ENCODE measurements at regions not wholly inside any gene's neighbourhood (a gene's known extent, or its start where the extent isn't known, plus 50 kb on each side); places are given as distances from the start of the nearest gene placed in this dataset.

GRCh38 chr1:209309198-209309597, 274.3 kb upstream of the CAMK1G start:
- DNase-seq = no peak

- no peak for DNase-seq
Observed at GRCh38 chr1:209311770-209312169, 271.7 kb upstream of the CAMK1G start.

- DNase-seq = no peak
Observed at GRCh38 chr1:209316929-209317328, 266.6 kb upstream of the CAMK1G start.

GRCh38 chr1:209318181-209319056, 265.1 kb upstream of the CAMK1G start:
- no peak for DNase-seq

- no peak for DNase-seq
Observed at GRCh38 chr1:209319057-209319432, 264.5 kb upstream of the CAMK1G start.

- no peak for DNase-seq
Observed at GRCh38 chr1:209319549-209319948, 264.0 kb upstream of the CAMK1G start.

- DNase-seq = no peak
Observed at GRCh38 chr1:209323743-209324142, 259.8 kb upstream of the CAMK1G start.

GRCh38 chr1:209324901-209325871, 258.3 kb upstream of the CAMK1G start:
- DNase-seq = no peak

GRCh38 chr1:209326076-209326475, 257.4 kb upstream of the CAMK1G start:
- DNase-seq = no peak

- DNase-seq = peak; percentile 45
Observed at GRCh38 chr1:209326831-209327230, 256.7 kb upstream of the CAMK1G start.

GRCh38 chr1:209328196-209328595, 255.3 kb upstream of the CAMK1G start:
- DNase-seq = peak; percentile 29

GRCh38 chr1:209335178-209335577, 248.3 kb upstream of the CAMK1G start:
- no peak for DNase-seq

GRCh38 chr1:209341146-209341545, 242.4 kb upstream of the CAMK1G start:
- no peak for DNase-seq

- DNase-seq = no peak
Observed at GRCh38 chr1:209341673-209342420, 241.7 kb upstream of the CAMK1G start.

GRCh38 chr1:209342441-209343175, 240.9 kb upstream of the CAMK1G start:
- peak; percentile 40 for DNase-seq

- no peak for DNase-seq
Observed at GRCh38 chr1:209343511-209343910, 240.0 kb upstream of the CAMK1G start.

- no peak for DNase-seq
Observed at GRCh38 chr1:209344156-209344555, 239.4 kb upstream of the CAMK1G start.

- no peak for DNase-seq
Observed at GRCh38 chr1:209349363-209350308, 233.9 kb upstream of the CAMK1G start.

GRCh38 chr1:209353053-209353452, 230.5 kb upstream of the CAMK1G start:
- no peak for DNase-seq

GRCh38 chr1:209354111-209354839, 229.2 kb upstream of the CAMK1G start:
- DNase-seq = peak; percentile 91
